A549 (cell line): ENCODE measurements at regions not wholly inside any gene's neighbourhood (a gene's known extent, or its start where the extent isn't known, plus 50 kb on each side); places are given as distances from the start of the nearest gene placed in this dataset.

Experiments used
- ATAC-seq, 2 experiments: fragments of 200-7000 bp in 1 of 2; fragments of >200 bp in 1 of 2; cut with Nextera tagmentation in 1 of 2; cut with Tn5 transposase in 1 of 2; 3 replicates each; pipeline versions ENCODE4 v1.8.0 to v1.9.1; 2018 to 2020; ENCODE audit warnings: mild to moderate bottlenecking in 1 of 2, moderate library complexity in 1 of 2
- CTCF ChIA-PET: fragments of 300-600 bp; sonication (Branson Sonifier 250); formaldehyde crosslinking; extraction: SDS; loops from one replicate; lab custom pipeline; 2021; ENCODE audit warnings: antibody characterized with exemption, inconsistent platforms; lab: Yijun Ruan, JAX
- POLR2A ChIA-PET: fragments of 350-600 bp; formaldehyde crosslinking; extraction: SDS; loops from one replicate; lab custom pipeline; 2021; ENCODE audit warnings: antibody characterized with exemption, inconsistent platforms; lab: Yijun Ruan, JAX
- DNase-seq, 2 experiments: peaks; one replicate each; pipeline versions ENCODE4 v3.0.0 to v3.0.0-alpha.2; 2011 to 2016; ENCODE audit warnings: low read depth in 1 of 2, low spot score in 1 of 2
- FAIRE-seq: peaks from 2 replicates; lab custom pipeline; 2011; peaks lifted over from hg19 to GRCh38; lab: Jason Lieb, UNC
- H3K27ac ChIP-seq, 2 experiments: fragments of >200 bp; sonication (Bioruptor Twin); formaldehyde crosslinking; 3 replicates each; pipeline ENCODE4 v1.5.1; 2016 to 2017
- H3K4me1 ChIP-seq: fragments of >200 bp; sonication (Bioruptor Twin); formaldehyde crosslinking; 3 replicates; pipeline ENCODE4 v1.6.1; 2016
- H3K4me2 ChIP-seq: fragments of >200 bp; sonication (Bioruptor Twin); formaldehyde crosslinking; 3 replicates; pipeline ENCODE4 v1.6.1; 2016
- H3K4me3 ChIP-seq: fragments of >200 bp; sonication (Bioruptor Twin); formaldehyde crosslinking; 3 replicates; pipeline ENCODE4 v1.5.1; 2016
- H3K9me3 ChIP-seq: fragments of >200 bp; sonication (Bioruptor Twin); formaldehyde crosslinking; 3 replicates; pipeline ENCODE4 v1.6.1; 2016
- CBX2 ChIP-seq: fragments of 200-600 bp; sonication (generic); IDR thresholded peaks from 2 replicates; pipeline ENCODE4 v1.6.1; 2016; ENCODE audit warnings: low read depth, mild to moderate bottlenecking, borderline replicate concordance
- CHD2 ChIP-seq: fragments of 150-350 bp; IDR thresholded peaks from 2 replicates; pipeline ENCODE4 v1.6.1; 2014; ENCODE audit warnings: low read length; ENCODE audit not compliant: partially characterized antibody
- CTCF ChIP-seq: fragments of >200 bp; sonication (Bioruptor Twin); formaldehyde crosslinking; IDR thresholded peaks from 3 replicates; pipeline ENCODE4 v1.5.1; 2016
- EHF ChIP-seq: fragments of 250-450 bp; sonication (Bioruptor Pico); IDR thresholded peaks from 2 replicates; pipeline ENCODE4 v1.5.0; 2020; ENCODE audit warnings: mild to moderate bottlenecking
- FOSB ChIP-seq: fragments of 250-450 bp; sonication (Bioruptor Pico); IDR thresholded peaks from 2 replicates; pipeline ENCODE4 v1.5.0; 2020; ENCODE audit warnings: mild to moderate bottlenecking, moderate library complexity
- GATA3 ChIP-seq: IDR thresholded peaks from 2 replicates; pipeline ENCODE4 v1.6.1; 2012; ENCODE audit warnings: borderline replicate concordance
- HDAC2 ChIP-seq: fragments of 200-600 bp; sonication (generic); IDR thresholded peaks from 2 replicates; pipeline ENCODE4 v1.6.1; 2016
- JUNB ChIP-seq: fragments of >200 bp; sonication (Bioruptor Twin); formaldehyde crosslinking; IDR thresholded peaks from 2 replicates; pipeline ENCODE4 v1.6.1; 2016
- KDM5A ChIP-seq: fragments of 200-600 bp; sonication (generic); IDR thresholded peaks from 2 replicates; pipeline ENCODE4 v1.6.1; 2016; ENCODE audit warnings: antibody characterized with exemption, mild to moderate bottlenecking
- MAFK ChIP-seq: fragments of 450-650 bp; IDR thresholded peaks from 2 replicates; pipeline ENCODE4 v1.6.1; 2014; ENCODE audit not compliant: partially characterized antibody
- MAX ChIP-seq: IDR thresholded peaks from 2 replicates; pipeline ENCODE4 v1.6.1; 2012
- MAZ ChIP-seq: fragments of 150-350 bp; IDR thresholded peaks from 2 replicates; pipeline ENCODE4 v1.6.1; 2014; ENCODE audit warnings: antibody characterized with exemption, low read depth, low read length, borderline replicate concordance
- MYC ChIP-seq: IDR thresholded peaks from 2 replicates; pipeline ENCODE4 v1.6.1; 2012; ENCODE audit warnings: mild to moderate bottlenecking, inconsistent platforms, low read length, improper control_type of control experiment, borderline replicate concordance
- NFE2L2 ChIP-seq: fragments of 150-350 bp; conservative IDR thresholded peaks from 2 replicates; pipeline ENCODE4 v1.6.1; 2014; ENCODE audit warnings: low read length
- NR3C1 ChIP-seq: fragments of >200 bp; sonication (Bioruptor Twin); formaldehyde crosslinking; IDR thresholded peaks from 3 replicates; pipeline ENCODE4 v1.6.1; 2017
- PHF8 ChIP-seq: fragments of 200-600 bp; sonication (generic); IDR thresholded peaks from 2 replicates; pipeline ENCODE4 v1.6.1; 2016; ENCODE audit warnings: low read depth, mild to moderate bottlenecking, antibody characterized with exemption, moderate library complexity, borderline replicate concordance
- POLR2A ChIP-seq: IDR thresholded peaks from 2 replicates; pipeline ENCODE4 v1.6.1; 2012; ENCODE audit warnings: mild to moderate bottlenecking, low read length
- POLR2AphosphoS2 ChIP-seq: conservative IDR thresholded peaks from 2 replicates; pipeline ENCODE4 v1.6.1; 2012; ENCODE audit warnings: low read length, improper control_type of control experiment, inconsistent platforms
- RAD21 ChIP-seq, 2 experiments: fragments of >200 bp in 1 of 2; sonication (Bioruptor Twin) in 1 of 2; formaldehyde crosslinking in 1 of 2; IDR thresholded peaks in 1 of 2; conservative IDR thresholded peaks in 1 of 2; 2 replicates in 1 of 2; 3 replicates in 1 of 2; pipeline ENCODE4 v1.6.1; 2012 to 2018; ENCODE audit warnings: inconsistent platforms in 1 of 2
- RCOR1 ChIP-seq: fragments of 150-350 bp; IDR thresholded peaks from 2 replicates; pipeline ENCODE4 v1.6.1; 2014; ENCODE audit warnings: antibody characterized with exemption, low read length, low read depth
- RFX5 ChIP-seq: fragments of 450-650 bp; IDR thresholded peaks from 2 replicates; pipeline ENCODE4 v1.7.1; 2014; ENCODE audit warnings: antibody characterized with exemption, mild to moderate bottlenecking, moderate library complexity
- SREBF2 ChIP-seq: fragments of 450-650 bp; IDR thresholded peaks from 2 replicates; pipeline ENCODE4 v1.6.1; 2014; ENCODE audit warnings: mild to moderate bottlenecking, moderate library complexity
- TFCP2L1 ChIP-seq: fragments of 250-450 bp; sonication (Bioruptor Pico); IDR thresholded peaks from 2 replicates; pipeline ENCODE4 v1.5.0; 2021; ENCODE audit warnings: mild to moderate bottlenecking
- TP53 ChIP-seq: fragments of 250-450 bp; sonication (Bioruptor Pico); IDR thresholded peaks from 2 replicates; pipeline ENCODE4 v1.5.0; 2021; ENCODE audit warnings: mild to moderate bottlenecking, moderate library complexity
- WGBS: methylation state at CpG from one replicate; pipeline ENCODE4 v1.1.6; 2017; ENCODE audit errors: missing lambda C conversion rate; 5-methylcytosine and 5-hydroxymethylcytosine counted together
- TF ChIP-seq, protein P1 (sequence below): fragments of 250-450 bp; sonication (Bioruptor Pico); IDR thresholded peaks from 2 replicates; pipeline ENCODE4 v1.5.0; 2021; ENCODE audit warnings: mild to moderate bottlenecking, moderate library complexity, borderline replicate concordance

- no peak for FAIRE-seq
- 2% methylated on average over 3 of the region's 3 CpGs for WGBS
- no peak for DNase-seq
- ChIA-PET CTCF (interaction anchor here (0.8 to 1.6 kb wide), 2 partner anchors 10 to 14 kb away, joined by 3 to 4 read pairs; no protein-coding TSS in a partner anchor), POLR2A (no interaction called here)
- no peak for TF ChIP-seq TFCP2L1 (CRISPR knock-in tag)
- TF ChIP-seq MYC: no peak
- no peak for TF ChIP-seq CBX2
- TF ChIP-seq MAFK: no peak
- TF ChIP-seq TP53 (CRISPR knock-in tag): no peak
- TF ChIP-seq POLR2A: no peak
- TF ChIP-seq RCOR1: no peak
- no peak for TF ChIP-seq EHF (CRISPR knock-in tag)
- TF ChIP-seq RFX5: no peak
- no peak for TF ChIP-seq CHD2
- no peak for TF ChIP-seq MAX
- 0 out of 3 replicates have a peak, but pooled peaks cover 3% of the 10 kb centered on the region for H3K9me3 ChIP-seq
- no peak overlapping the region for H3K27ac ChIP-seq
- ATAC-seq: no peak
- no peak overlapping the region for H3K4me2 ChIP-seq
- no peaks in the 10 kb centered on the region for H3K4me1 ChIP-seq
- H3K4me3 ChIP-seq: no peak overlapping the region
These were observed 140.9 kb downstream of the EDN3 start for GRCh38 chr20:59441306-59441705.

- FAIRE-seq (no peak), ATAC-seq (no peak), DNase-seq (no peak)
- ChIA-PET POLR2A (no interaction called here), CTCF (interaction anchor here (1.4 to 2.0 kb wide), 3 partner anchors 13 to 54 kb away, joined by 3 to 11 read pairs (median 4); no protein-coding TSS in a partner anchor)
- 41% methylated on average over 11 of the region's 12 CpGs for WGBS
- Histone ChIP-seq H3K27ac (no peak overlapping the region), H3K4me2 (no peak overlapping the region), H3K4me1 (no peaks in the 10 kb centered on the region), H3K9me3 (0 out of 3 replicates have a peak, but pooled peaks cover 3% of the 10 kb centered on the region), H3K4me3 (no peak overlapping the region)
- TF ChIP-seq JUNB (no peak), MAZ (no peak), NFE2L2 (no peak), EHF (CRISPR knock-in tag) (no peak), PHF8 (no peak), KDM5A (no peak), POLR2AphosphoS2 (no peak), SREBF2 (no peak), CTCF (no peak), NR3C1 (no peak), FOSB (no peak), RAD21 (conservative IDR thresholded peaks at IDR 0.05 in 1 of 2, IDR thresholded peaks at IDR 0.05 in 1 of 2) (no peak), HDAC2 (no peak), GATA3 (no peak)
- TF ChIP-seq, protein P1, sequence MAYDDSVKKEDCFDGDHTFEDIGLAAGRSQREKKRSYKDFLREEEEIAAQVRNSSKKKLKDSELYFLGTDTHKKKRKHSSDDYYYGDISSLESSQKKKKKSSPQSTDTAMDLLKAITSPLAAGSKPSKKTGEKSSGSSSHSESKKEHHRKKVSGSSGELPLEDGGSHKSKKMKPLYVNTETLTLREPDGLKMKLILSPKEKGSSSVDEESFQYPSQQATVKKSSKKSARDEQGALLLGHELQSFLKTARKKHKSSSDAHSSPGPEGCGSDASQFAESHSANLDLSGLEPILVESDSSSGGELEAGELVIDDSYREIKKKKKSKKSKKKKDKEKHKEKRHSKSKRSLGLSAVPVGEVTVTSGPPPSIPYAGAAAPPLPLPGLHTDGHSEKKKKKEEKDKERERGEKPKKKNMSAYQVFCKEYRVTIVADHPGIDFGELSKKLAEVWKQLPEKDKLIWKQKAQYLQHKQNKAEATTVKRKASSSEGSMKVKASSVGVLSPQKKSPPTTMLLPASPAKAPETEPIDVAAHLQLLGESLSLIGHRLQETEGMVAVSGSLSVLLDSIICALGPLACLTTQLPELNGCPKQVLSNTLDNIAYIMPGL (CRISPR knock-in tag): no peak
These were observed 141.7 kb downstream of the EDN3 start for GRCh38 chr20:59441860-59442810.
